Body of pancreas (tissue), 4 donors: ENCODE measurements at regions not wholly inside any gene's neighbourhood (a gene's known extent, or its start where the extent isn't known, plus 50 kb on each side); places are given as distances from the start of the nearest gene placed in this dataset.

Experiments
- ATAC-seq: fragments of 150-250 bp; one replicate; pipeline ENCODE4 v1.9.1; 2016
- DNase-seq, 4 donors: peaks; one replicate each; pipeline ENCODE4 v3.0.0-alpha.2; 2019
- H3K27ac ChIP-seq, 4 donors: fragments of 200-600 bp; sonication (generic); 1 replicate in 3 of 4; 2 replicates in 1 of 4; pipeline versions ENCODE4 v1.5.1 to v1.6.1; 2016 to 2019; ENCODE audit warnings: mild to moderate bottlenecking in 1 of 4, mixed read lengths in 1 of 4, moderate library complexity in 1 of 4
- H3K27me3 ChIP-seq, 2 donors: fragments of 200-600 bp; sonication (generic); one replicate each; pipeline ENCODE4 v1.6.0; 2016; ENCODE audit warnings: mild to moderate bottlenecking in 1 of 2
- H3K36me3 ChIP-seq, 2 donors: fragments of 200-600 bp; sonication (generic); replicated peaks in 1 of 2; 2 replicates each; pipeline ENCODE4 v1.5.1; 2016; ENCODE audit warnings: low read depth in 2 of 2; ENCODE audit not compliant: insufficient read depth in 1 of 2
- H3K4me1 ChIP-seq: fragments of 200-600 bp; sonication (generic); one replicate; pipeline ENCODE4 v1.6.0; 2016
- H3K4me3 ChIP-seq, 2 donors: fragments of 200-600 bp; sonication (generic); 1 replicate in 1 of 2; 2 replicates in 1 of 2; pipeline ENCODE4 v1.5.1; 2016 to 2019
- H3K9me3 ChIP-seq, 3 donors: fragments of 200-600 bp; sonication (generic); 1 replicate in 2 of 3; 2 replicates in 1 of 3; pipeline ENCODE4 v1.5.1; 2016
- POLR2A ChIP-seq, 3 donors: fragments of 450-650 bp; IDR thresholded peaks; one replicate each; pipeline ENCODE4 v1.6.1; 2016; ENCODE audit warnings: antibody characterized with exemption in 3 of 3, mild to moderate bottlenecking in 2 of 3
- WGBS, 2 donors: methylation state at CpG; one replicate each; pipeline ENCODE4 v1.1.5; 2017; 5-methylcytosine and 5-hydroxymethylcytosine counted together
- intact Hi-C: fragments of 100-400 bp; cut with DNase I; formaldehyde crosslinking; loops from one replicate; pipeline ENCODE4 v1.15.1; 2023
- TF ChIP-seq, protein P1 (sequence below), 7 experiments: fragments of 450-650 bp in 4 of 7; fragments of 200-600 bp in 3 of 7; sonication (generic) in 3 of 7; IDR thresholded peaks; one replicate each; pipeline ENCODE4 v1.5.1; 2016 to 2019; ENCODE audit warnings: antibody characterized with exemption in 7 of 7

DNA sequence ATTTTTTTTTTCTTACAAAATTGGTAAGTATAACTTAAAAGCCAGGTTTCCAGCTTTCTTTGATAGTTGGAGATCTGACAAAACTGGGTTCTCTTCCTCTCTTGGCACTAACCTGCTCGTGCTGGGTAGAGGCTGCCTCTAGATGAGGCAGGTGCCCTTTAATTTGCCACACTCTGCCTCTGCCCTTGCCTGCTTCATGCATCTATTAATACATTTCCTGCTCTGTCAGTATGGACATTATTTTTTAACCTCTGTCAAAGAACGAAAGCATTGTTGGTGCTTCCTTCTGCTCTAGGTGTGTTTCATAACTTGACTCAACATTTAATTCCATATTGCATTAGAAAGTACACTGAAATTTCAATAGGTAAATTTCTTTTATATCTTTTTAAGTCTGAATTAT is 490.7 kb upstream of the ZEB2 start:
- WGBS, 2 donors: 68 to 70% methylated on average over 2 of the region's 2 CpGs
- H3K4me1 ChIP-seq: no peaks in the 10 kb centered on the region
- DNase-seq (no peak), ATAC-seq (no peak)
- no peaks in the 10 kb centered on the region for H3K9me3 ChIP-seq
- intact Hi-C loops: no loop called here
- TF ChIP-seq, protein P1, sequence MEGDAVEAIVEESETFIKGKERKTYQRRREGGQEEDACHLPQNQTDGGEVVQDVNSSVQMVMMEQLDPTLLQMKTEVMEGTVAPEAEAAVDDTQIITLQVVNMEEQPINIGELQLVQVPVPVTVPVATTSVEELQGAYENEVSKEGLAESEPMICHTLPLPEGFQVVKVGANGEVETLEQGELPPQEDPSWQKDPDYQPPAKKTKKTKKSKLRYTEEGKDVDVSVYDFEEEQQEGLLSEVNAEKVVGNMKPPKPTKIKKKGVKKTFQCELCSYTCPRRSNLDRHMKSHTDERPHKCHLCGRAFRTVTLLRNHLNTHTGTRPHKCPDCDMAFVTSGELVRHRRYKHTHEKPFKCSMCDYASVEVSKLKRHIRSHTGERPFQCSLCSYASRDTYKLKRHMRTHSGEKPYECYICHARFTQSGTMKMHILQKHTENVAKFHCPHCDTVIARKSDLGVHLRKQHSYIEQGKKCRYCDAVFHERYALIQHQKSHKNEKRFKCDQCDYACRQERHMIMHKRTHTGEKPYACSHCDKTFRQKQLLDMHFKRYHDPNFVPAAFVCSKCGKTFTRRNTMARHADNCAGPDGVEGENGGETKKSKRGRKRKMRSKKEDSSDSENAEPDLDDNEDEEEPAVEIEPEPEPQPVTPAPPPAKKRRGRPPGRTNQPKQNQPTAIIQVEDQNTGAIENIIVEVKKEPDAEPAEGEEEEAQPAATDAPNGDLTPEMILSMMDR (IDR thresholded peaks at IDR 0.05): no peak
- no peak overlapping the region for H3K27ac ChIP-seq
- no peaks in the 10 kb centered on the region for H3K36me3 ChIP-seq
- no peak overlapping the region for H3K4me3 ChIP-seq
- no peaks in the 10 kb centered on the region for H3K27me3 ChIP-seq

DNA sequence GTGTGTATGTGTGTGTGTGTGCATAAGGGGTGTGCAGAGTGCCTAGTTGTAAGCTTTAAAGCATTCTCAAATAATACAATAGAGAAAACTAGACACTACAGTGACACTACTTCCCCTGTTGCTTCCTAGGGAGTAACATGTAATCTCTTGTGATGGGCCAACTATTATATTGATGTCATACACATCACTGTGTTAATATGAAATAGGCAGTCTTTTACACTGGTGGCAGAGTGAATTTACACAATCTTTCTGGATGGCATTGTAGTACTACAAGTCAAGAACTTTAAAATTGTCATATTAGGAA is 488.0 kb upstream of the ZEB2 start:
- Histone ChIP-seq H3K4me1 (no peaks in the 10 kb centered on the region), H3K36me3 (no peaks in the 10 kb centered on the region), H3K9me3 (no peaks in the 10 kb centered on the region), H3K27me3 (no peaks in the 10 kb centered on the region), H3K27ac (no peak overlapping the region), H3K4me3 (no peak overlapping the region)
- TF ChIP-seq POLR2A (IDR thresholded peaks at IDR 0.05): no peak
- TF ChIP-seq, protein P1 (IDR thresholded peaks at IDR 0.05): no peak
- DNase-seq (no peak), ATAC-seq (no peak)
- intact Hi-C loops: no loop called here

DNA sequence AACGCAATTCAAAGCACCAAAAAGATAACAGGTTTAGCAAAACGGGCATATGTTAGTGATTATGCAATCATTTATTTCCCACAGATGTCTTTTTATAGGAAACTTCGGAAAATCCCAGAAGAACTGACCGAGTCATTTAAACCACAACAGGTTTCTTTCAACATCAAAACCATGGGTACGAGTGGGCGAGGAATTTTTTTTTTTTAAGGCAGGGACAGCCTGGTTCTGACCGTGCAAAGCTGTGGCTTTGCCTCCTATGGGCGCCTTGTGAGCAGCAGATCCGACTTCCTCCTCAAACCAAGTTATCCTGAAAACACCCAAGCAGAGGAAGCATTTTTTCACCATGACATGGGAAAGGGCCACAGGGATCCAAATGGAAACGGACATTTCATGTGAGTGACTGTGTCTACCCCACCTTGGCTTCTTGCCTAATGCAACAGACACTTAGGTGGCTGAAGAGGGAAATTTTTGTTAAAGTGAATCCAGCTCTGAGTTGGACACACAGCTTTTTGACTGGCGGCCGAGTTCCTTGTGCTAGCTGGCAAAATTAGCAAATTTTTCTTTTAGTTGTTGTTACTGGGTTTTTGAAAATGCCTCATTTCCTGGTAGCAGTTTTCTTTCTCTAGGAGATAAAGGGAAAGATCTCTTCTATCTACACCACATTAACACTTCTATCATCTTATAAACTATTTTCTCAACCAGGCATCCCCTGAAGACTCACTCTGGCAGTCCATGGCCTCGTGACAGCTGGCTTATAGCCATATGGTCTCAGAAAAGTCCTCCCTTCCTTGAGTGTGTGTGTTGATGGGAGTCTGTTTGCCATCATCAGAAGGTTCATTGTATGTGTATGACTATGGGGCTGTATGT is 487.4 kb upstream of the ZEB2 start:
- DNase-seq (peak in 3 of 4 donors; percentile 3 to 10 (median 6)), ATAC-seq (peak; percentile 33)
- no peak overlapping the region for H3K27ac ChIP-seq
- TF ChIP-seq, protein P1 (IDR thresholded peaks at IDR 0.05): no peak
- no peak for TF ChIP-seq POLR2A (IDR thresholded peaks at IDR 0.05)
- intact Hi-C loops: no loop called here
- H3K27me3 ChIP-seq: no peaks in the 10 kb centered on the region
- H3K36me3 ChIP-seq: no peaks in the 10 kb centered on the region
- H3K9me3 ChIP-seq: no peaks in the 10 kb centered on the region
- no peaks in the 10 kb centered on the region for H3K4me1 ChIP-seq
- 73 to 74% methylated on average over 13 of the region's 13 CpGs for WGBS, 2 donors
- H3K4me3 ChIP-seq: no peak overlapping the region

DNA sequence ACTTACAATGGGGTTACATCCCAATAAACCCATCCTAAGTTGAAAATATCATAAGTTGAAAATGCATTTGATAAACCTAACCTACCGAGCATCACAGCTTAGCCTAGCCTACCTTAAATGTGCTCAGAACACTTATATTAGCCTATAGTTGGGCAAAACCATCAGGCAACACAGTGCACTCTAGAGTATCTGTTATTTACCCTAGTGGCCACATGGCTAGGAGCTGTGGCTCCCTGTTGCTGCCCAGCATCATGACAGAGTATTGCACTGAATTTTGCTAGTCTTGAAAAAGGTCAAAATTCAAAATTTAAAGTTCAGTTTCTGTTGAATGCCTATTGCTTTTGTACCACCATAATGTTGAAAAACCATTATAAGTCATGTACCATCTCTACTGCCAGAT is 482.7 kb upstream of the ZEB2 start:
- H3K9me3 ChIP-seq: no peaks in the 10 kb centered on the region
- intact Hi-C loops: no loop called here
- H3K36me3 ChIP-seq: no peaks in the 10 kb centered on the region
- H3K27me3 ChIP-seq: no peaks in the 10 kb centered on the region
- no peak overlapping the region for H3K27ac ChIP-seq
- H3K4me1 ChIP-seq: no peaks in the 10 kb centered on the region
- TF ChIP-seq, protein P1 (IDR thresholded peaks at IDR 0.05): no peak
- no peak for TF ChIP-seq POLR2A (IDR thresholded peaks at IDR 0.05)
- ATAC-seq (no peak), DNase-seq (no peak)
- 95 to 100% methylated on average over 1 of the region's 1 CpG for WGBS, 2 donors
- no peak overlapping the region for H3K4me3 ChIP-seq

DNA sequence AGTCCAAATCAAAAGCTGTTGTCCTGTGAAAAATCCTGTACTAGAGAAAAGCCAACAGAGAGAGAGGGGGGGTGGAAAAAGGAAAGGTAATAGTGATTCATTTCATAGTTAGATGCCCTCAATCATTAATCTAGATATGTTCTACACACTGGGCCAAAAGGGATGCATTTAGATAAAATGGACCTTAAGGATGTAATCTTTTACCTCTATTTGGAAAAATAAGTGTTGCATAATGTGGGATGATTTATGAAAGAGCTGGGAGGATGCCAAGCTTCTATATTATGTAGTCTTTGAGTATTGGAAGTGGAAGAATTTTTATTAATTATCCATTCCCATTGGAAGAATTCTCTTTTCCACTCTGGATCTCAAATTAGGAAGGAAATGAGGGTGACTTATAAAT is 480.5 kb upstream of the ZEB2 start:
- no peaks in the 10 kb centered on the region for H3K4me1 ChIP-seq
- H3K9me3 ChIP-seq: no peaks in the 10 kb centered on the region
- no peaks in the 10 kb centered on the region for H3K36me3 ChIP-seq
- no peak overlapping the region for H3K4me3 ChIP-seq
- no peak overlapping the region for H3K27ac ChIP-seq
- intact Hi-C loops: no loop called here
- DNase-seq: no peak
- no peak for ATAC-seq
- TF ChIP-seq, protein P1 (IDR thresholded peaks at IDR 0.05): no peak
- no peak for TF ChIP-seq POLR2A (IDR thresholded peaks at IDR 0.05)
- no peaks in the 10 kb centered on the region for H3K27me3 ChIP-seq
